ENCODE measurements at regions not wholly inside any gene's neighbourhood (a gene's known extent, or its start where the extent isn't known, plus 50 kb on each side); places are given as distances from the start of the nearest gene placed in this dataset.

GRCh38 chr7:51693258-51693657, 376.6 kb upstream of the COBL start:
- no peak overlapping the region for H3K27ac ChIP-seq (ENCODE audit: low read length)
- H3K4me1 Mint-ChIP-seq, result no peaks in the 10 kb centered on the region
- no peak for ATAC-seq (replicated peaks in 1 of 4)
- WGBS (ENCODE audit: insufficient coverage), result 74% methylated on average over 2 of the region's 5 CpGs
- H3K9me3 Mint-ChIP-seq, result peaks cover 9 to 34% (median 14%) of the 10 kb centered on the region in 3 donors
- H3K4me3 Mint-ChIP-seq, result no peak overlapping the region
- no peaks in the 10 kb centered on the region for H3K9me3 ChIP-seq
- DNase-seq, result no peak
- ChIA-PET POLR2A (no interaction called here), CTCF (no interaction called here)
- H3K27ac Mint-ChIP-seq, result no peak overlapping the region
- H3K4me1 ChIP-seq (ENCODE audit: control insufficient read depth in 1 of 2, extremely low read depth in 1 of 2, insufficient read depth in 2 of 2, low read length in 2 of 2), result no peaks in the 10 kb centered on the region
- H3K36me3 ChIP-seq (ENCODE audit: control insufficient read depth in 2 of 2, extremely low read depth in 1 of 2, insufficient read depth in 1 of 2, low read length in 1 of 2), result no peaks in the 10 kb centered on the region
- no peaks in the 10 kb centered on the region for H3K27me3 ChIP-seq (replicated peaks in 1 of 2; ENCODE audit: control insufficient read depth in 2 of 2, extremely low read depth in 1 of 2, insufficient read depth in 2 of 2, low read length in 1 of 2)
- no peaks in the 10 kb centered on the region for H3K27me3 Mint-ChIP-seq
- H3K36me3 Mint-ChIP-seq, result no peaks in the 10 kb centered on the region
- H3K4me3 ChIP-seq (ENCODE audit: control insufficient read depth in 1 of 2, extremely low read depth in 1 of 2, low read length in 1 of 2), result no peak overlapping the region

GRCh38 chr7:51689547-51689946, 372.9 kb upstream of the COBL start:
- CTCF ChIA-PET, result no interaction called here
- no peaks in the 10 kb centered on the region for H3K36me3 ChIP-seq (ENCODE audit: control insufficient read depth in 2 of 2, extremely low read depth in 1 of 2, insufficient read depth in 1 of 2, low read length in 1 of 2)
- H3K4me3 Mint-ChIP-seq, result no peak overlapping the region
- H3K9me3 ChIP-seq, result no peaks in the 10 kb centered on the region
- no peak for DNase-seq
- H3K9me3 Mint-ChIP-seq, result peaks cover 24 to 40% (median 25%) of the 10 kb centered on the region in 3 donors
- H3K4me3 ChIP-seq (ENCODE audit: control insufficient read depth in 1 of 2, extremely low read depth in 1 of 2, low read length in 1 of 2), result no peak overlapping the region
- WGBS (ENCODE audit: insufficient coverage), result no CpG with 5 or more reads among the region's 3 CpGs
- ATAC-seq (replicated peaks in 1 of 4), result no peak
- no peaks in the 10 kb centered on the region for H3K36me3 Mint-ChIP-seq
- POLR2A ChIA-PET, result no interaction called here
- no peak overlapping the region for H3K27ac ChIP-seq (ENCODE audit: low read length)
- no peak overlapping the region for H3K27ac Mint-ChIP-seq
- no peaks in the 10 kb centered on the region for H3K4me1 ChIP-seq (ENCODE audit: control insufficient read depth in 1 of 2, extremely low read depth in 1 of 2, insufficient read depth in 2 of 2, low read length in 2 of 2)
- no peaks in the 10 kb centered on the region for H3K27me3 Mint-ChIP-seq
- H3K4me1 Mint-ChIP-seq, result no peaks in the 10 kb centered on the region
- no peaks in the 10 kb centered on the region for H3K27me3 ChIP-seq (replicated peaks in 1 of 2; ENCODE audit: control insufficient read depth in 2 of 2, extremely low read depth in 1 of 2, insufficient read depth in 2 of 2, low read length in 1 of 2)

- no peaks in the 10 kb centered on the region for H3K9me3 ChIP-seq
- Mint-ChIP-seq H3K4me1 (no peaks in the 10 kb centered on the region), H3K27me3 (no peaks in the 10 kb centered on the region), H3K9me3 (peaks cover 24 to 27% (median 25%) of the 10 kb centered on the region in 3 donors), H3K36me3 (no peaks in the 10 kb centered on the region), H3K4me3 (no peak overlapping the region), H3K27ac (no peak overlapping the region)
- CTCF ChIA-PET, result no interaction called here
- no peak overlapping the region for H3K27ac ChIP-seq (ENCODE audit: low read length)
- H3K36me3 ChIP-seq (ENCODE audit: control insufficient read depth in 2 of 2, extremely low read depth in 1 of 2, insufficient read depth in 1 of 2, low read length in 1 of 2), result no peaks in the 10 kb centered on the region
- WGBS (ENCODE audit: insufficient coverage), result 90% methylated on average over 3 of the region's 4 CpGs
- H3K4me1 ChIP-seq (ENCODE audit: control insufficient read depth in 1 of 2, extremely low read depth in 1 of 2, insufficient read depth in 2 of 2, low read length in 2 of 2), result no peaks in the 10 kb centered on the region
- ATAC-seq (replicated peaks in 1 of 4) (no peak), DNase-seq (no peak)
- POLR2A ChIA-PET, result no interaction called here
- no peaks in the 10 kb centered on the region for H3K27me3 ChIP-seq (replicated peaks in 1 of 2; ENCODE audit: control insufficient read depth in 2 of 2, extremely low read depth in 1 of 2, insufficient read depth in 2 of 2, low read length in 1 of 2)
- H3K4me3 ChIP-seq (ENCODE audit: control insufficient read depth in 1 of 2, extremely low read depth in 1 of 2, low read length in 1 of 2), result no peak overlapping the region
These were observed 369.2 kb upstream of the COBL start for GRCh38 chr7:51685794-51686193.

- DNase-seq (no peak), ATAC-seq (replicated peaks in 1 of 4) (no peak)
- Mint-ChIP-seq H3K27ac (no peak overlapping the region), H3K9me3 (peaks cover 21 to 36% (median 26%) of the 10 kb centered on the region in 3 donors), H3K27me3 (no peaks in the 10 kb centered on the region), H3K4me3 (no peak overlapping the region), H3K4me1 (no peaks in the 10 kb centered on the region), H3K36me3 (no peaks in the 10 kb centered on the region)
- Histone ChIP-seq H3K4me1 (ENCODE audit: control insufficient read depth in 1 of 2, extremely low read depth in 1 of 2, insufficient read depth in 2 of 2, low read length in 2 of 2) (no peaks in the 10 kb centered on the region), H3K9me3 (no peaks in the 10 kb centered on the region), H3K36me3 (ENCODE audit: control insufficient read depth in 2 of 2, extremely low read depth in 1 of 2, insufficient read depth in 1 of 2, low read length in 1 of 2) (no peaks in the 10 kb centered on the region), H3K27ac (ENCODE audit: low read length) (no peak overlapping the region), H3K27me3 (replicated peaks in 1 of 2; ENCODE audit: control insufficient read depth in 2 of 2, extremely low read depth in 1 of 2, insufficient read depth in 2 of 2, low read length in 1 of 2) (no peaks in the 10 kb centered on the region), H3K4me3 (ENCODE audit: control insufficient read depth in 1 of 2, extremely low read depth in 1 of 2, low read length in 1 of 2) (no peak overlapping the region)
- WGBS (ENCODE audit: insufficient coverage), result 95% methylated on average over 4 of the region's 13 CpGs
- POLR2A ChIA-PET, result no interaction called here
- CTCF ChIA-PET, result interaction anchor here in 1 of 2 donors (0.5 kb wide), 2 partner anchors 13 to 962 kb away, joined by 8 to 10 read pairs; no protein-coding TSS in a partner anchor
These were observed 364.2 kb upstream of the COBL start for GRCh38 chr7:51680594-51681399.

GRCh38 chr7:51679358-51679757, 362.7 kb upstream of the COBL start:
- H3K27ac Mint-ChIP-seq, result no peak overlapping the region
- H3K4me1 Mint-ChIP-seq, result no peaks in the 10 kb centered on the region
- ChIA-PET POLR2A (no interaction called here), CTCF (no interaction called here)
- no peaks in the 10 kb centered on the region for H3K36me3 Mint-ChIP-seq
- H3K36me3 ChIP-seq (ENCODE audit: control insufficient read depth in 2 of 2, extremely low read depth in 1 of 2, insufficient read depth in 1 of 2, low read length in 1 of 2), result no peaks in the 10 kb centered on the region
- H3K27me3 Mint-ChIP-seq, result no peaks in the 10 kb centered on the region
- ATAC-seq (replicated peaks in 1 of 4), result no peak
- H3K4me3 Mint-ChIP-seq, result no peak overlapping the region
- no peaks in the 10 kb centered on the region for H3K4me1 ChIP-seq (ENCODE audit: control insufficient read depth in 1 of 2, extremely low read depth in 1 of 2, insufficient read depth in 2 of 2, low read length in 2 of 2)
- 71% methylated on average over 7 of the region's 9 CpGs for WGBS (ENCODE audit: insufficient coverage)
- no peaks in the 10 kb centered on the region for H3K9me3 ChIP-seq
- peaks cover 17 to 40% (median 25%) of the 10 kb centered on the region in 3 donors for H3K9me3 Mint-ChIP-seq
- no peak overlapping the region for H3K4me3 ChIP-seq (ENCODE audit: control insufficient read depth in 1 of 2, extremely low read depth in 1 of 2, low read length in 1 of 2)
- no peak for DNase-seq
- H3K27ac ChIP-seq (ENCODE audit: low read length), result no peak overlapping the region
- no peaks in the 10 kb centered on the region for H3K27me3 ChIP-seq (replicated peaks in 1 of 2; ENCODE audit: control insufficient read depth in 2 of 2, extremely low read depth in 1 of 2, insufficient read depth in 2 of 2, low read length in 1 of 2)

GRCh38 chr7:51666751-51667150, 350.1 kb upstream of the COBL start:
- Mint-ChIP-seq H3K9me3 (peaks cover 0 to 6% (median 4%) of the 10 kb centered on the region in 3 donors), H3K4me1 (no peaks in the 10 kb centered on the region), H3K27ac (no peak overlapping the region), H3K27me3 (no peaks in the 10 kb centered on the region), H3K4me3 (no peak overlapping the region), H3K36me3 (no peaks in the 10 kb centered on the region)
- Histone ChIP-seq H3K27me3 (replicated peaks in 1 of 2; ENCODE audit: control insufficient read depth in 2 of 2, extremely low read depth in 1 of 2, insufficient read depth in 2 of 2, low read length in 1 of 2) (no peaks in the 10 kb centered on the region), H3K36me3 (ENCODE audit: control insufficient read depth in 2 of 2, extremely low read depth in 1 of 2, insufficient read depth in 1 of 2, low read length in 1 of 2) (no peaks in the 10 kb centered on the region), H3K4me3 (ENCODE audit: control insufficient read depth in 1 of 2, extremely low read depth in 1 of 2, low read length in 1 of 2) (no peak overlapping the region), H3K9me3 (no peaks in the 10 kb centered on the region), H3K27ac (ENCODE audit: low read length) (no peak overlapping the region), H3K4me1 (ENCODE audit: control insufficient read depth in 1 of 2, extremely low read depth in 1 of 2, insufficient read depth in 2 of 2, low read length in 2 of 2) (no peaks in the 10 kb centered on the region)
- ATAC-seq (replicated peaks in 1 of 4), result no peak
- no CpG with 5 or more reads among the region's 5 CpGs for WGBS (ENCODE audit: insufficient coverage)
- DNase-seq, result no peak
- ChIA-PET POLR2A (no interaction called here), CTCF (no interaction called here)

GRCh38 chr7:51666266-51666665, 349.7 kb upstream of the COBL start:
- DNase-seq (no peak), ATAC-seq (replicated peaks in 1 of 4) (no peak)
- no peaks in the 10 kb centered on the region for H3K36me3 Mint-ChIP-seq
- peaks cover 0 to 6% (median 0%) of the 10 kb centered on the region in 3 donors for H3K9me3 Mint-ChIP-seq
- no peak overlapping the region for H3K4me3 ChIP-seq (ENCODE audit: control insufficient read depth in 1 of 2, extremely low read depth in 1 of 2, low read length in 1 of 2)
- H3K9me3 ChIP-seq, result no peaks in the 10 kb centered on the region
- H3K4me1 ChIP-seq (ENCODE audit: control insufficient read depth in 1 of 2, extremely low read depth in 1 of 2, insufficient read depth in 2 of 2, low read length in 2 of 2), result no peaks in the 10 kb centered on the region
- H3K27me3 Mint-ChIP-seq, result no peaks in the 10 kb centered on the region
- H3K4me1 Mint-ChIP-seq, result no peaks in the 10 kb centered on the region
- no peak overlapping the region for H3K27ac Mint-ChIP-seq
- ChIA-PET POLR2A (no interaction called here), CTCF (no interaction called here)
- H3K27ac ChIP-seq (ENCODE audit: low read length), result no peak overlapping the region
- 38% methylated on average over 2 of the region's 3 CpGs for WGBS (ENCODE audit: insufficient coverage)
- no peak overlapping the region for H3K4me3 Mint-ChIP-seq
- no peaks in the 10 kb centered on the region for H3K36me3 ChIP-seq (ENCODE audit: control insufficient read depth in 2 of 2, extremely low read depth in 1 of 2, insufficient read depth in 1 of 2, low read length in 1 of 2)
- H3K27me3 ChIP-seq (replicated peaks in 1 of 2; ENCODE audit: control insufficient read depth in 2 of 2, extremely low read depth in 1 of 2, insufficient read depth in 2 of 2, low read length in 1 of 2), result no peaks in the 10 kb centered on the region
